ENCODE measurements at regions not wholly inside any gene's neighbourhood (a gene's known extent, or its start where the extent isn't known, plus 50 kb on each side); places are given as distances from the start of the nearest gene placed in this dataset.

GRCh38 chr4:75385106-75385505 lies 129.1 kb downstream of the RCHY1 start:
- H3K27ac ChIP-seq: no peak overlapping the region
- WGBS, 2 donors: 48 to 79% methylated on average over 1 of the region's 1 CpG
- DNase-seq: no peak

GRCh38 chr4:75376543-75376942 lies 137.7 kb downstream of the RCHY1 start:
- Histone ChIP-seq H3K4me1 (no peaks in the 10 kb centered on the region), H3K27me3 (no peaks in the 10 kb centered on the region), H3K4me3 (no peak overlapping the region), H3K27ac (no peak overlapping the region), H3K36me3 (replicated peaks in 1 of 2; ENCODE audit: insufficient read depth in 1 of 2, low read depth in 2 of 2) (no peaks in the 10 kb centered on the region), H3K9me3 (peaks cover 0 to 12% (median 0%) of the 10 kb centered on the region in 3 donors)
- DNase-seq (no peak), ATAC-seq (no peak)
- TF ChIP-seq POLR2A (IDR thresholded peaks at IDR 0.05): no peak
- TF ChIP-seq CTCF (IDR thresholded peaks at IDR 0.05): no peak
- intact Hi-C loops (cut with DNase I): no loop called here

More at GRCh38 chr4:75385106-75385505, 129.1 kb downstream of the RCHY1 start:
- TF ChIP-seq POLR2A (IDR thresholded peaks at IDR 0.05) (no peak), CTCF (IDR thresholded peaks at IDR 0.05) (no peak)
- ATAC-seq: no peak
- H3K36me3 ChIP-seq (replicated peaks in 1 of 2; ENCODE audit: insufficient read depth in 1 of 2, low read depth in 2 of 2): no peaks in the 10 kb centered on the region
- intact Hi-C loops (cut with DNase I): no loop called here
- no peaks in the 10 kb centered on the region for H3K27me3 ChIP-seq
- H3K4me3 ChIP-seq: no peak overlapping the region
- H3K9me3 ChIP-seq: no peaks in the 10 kb centered on the region
- H3K4me1 ChIP-seq: no peaks in the 10 kb centered on the region

- 44 to 53% methylated on average over 2 of the region's 2 CpGs for WGBS, 2 donors
- no peak for DNase-seq
- no peak overlapping the region for H3K4me3 ChIP-seq
- TF ChIP-seq CTCF (IDR thresholded peaks at IDR 0.05): no peak
- no peak for TF ChIP-seq POLR2A (IDR thresholded peaks at IDR 0.05)
- ATAC-seq: no peak
- H3K36me3 ChIP-seq (replicated peaks in 1 of 2; ENCODE audit: insufficient read depth in 1 of 2, low read depth in 2 of 2): no peaks in the 10 kb centered on the region
- intact Hi-C loops (cut with DNase I): no loop called here
- no peak overlapping the region for H3K27ac ChIP-seq
- no peaks in the 10 kb centered on the region for H3K27me3 ChIP-seq
- H3K9me3 ChIP-seq: no peaks in the 10 kb centered on the region
- no peaks in the 10 kb centered on the region for H3K4me1 ChIP-seq
Observed at GRCh38 chr4:75371915-75372314, 142.3 kb downstream of the RCHY1 start.

- H3K27me3 ChIP-seq: no peaks in the 10 kb centered on the region
- intact Hi-C loops (cut with DNase I): no loop called here
Observed at GRCh38 chr4:75370576-75370975, 143.6 kb downstream of the RCHY1 start.

More at GRCh38 chr4:75370576-75370975, 143.6 kb downstream of the RCHY1 start:
- Histone ChIP-seq H3K36me3 (replicated peaks in 1 of 2; ENCODE audit: insufficient read depth in 1 of 2, low read depth in 2 of 2) (no peaks in the 10 kb centered on the region), H3K9me3 (no peaks in the 10 kb centered on the region), H3K27ac (no peak overlapping the region), H3K4me1 (no peaks in the 10 kb centered on the region), H3K4me3 (no peak overlapping the region)
- WGBS, 2 donors: 61 to 63% methylated on average over 3 of the region's 3 CpGs
- ATAC-seq (no peak), DNase-seq (no peak)
- TF ChIP-seq CTCF (IDR thresholded peaks at IDR 0.05): no peak
- TF ChIP-seq POLR2A (IDR thresholded peaks at IDR 0.05): no peak

Measured in body of pancreas (tissue), 4 donors.